Stimulated activated naive B cell treated with anti-CD40 and anti-IgM and Interleukin-4, amounts not matched to agents 10 μg/mL and 1 μg/mL and 100 μg/mL, for 72 hours (primary cell): ENCODE measurements at regions not wholly inside any gene's neighbourhood (a gene's known extent, or its start where the extent isn't known, plus 50 kb on each side); places are given as distances from the start of the nearest gene placed in this dataset.

ENCODE experiments used
- ATAC-seq, 2 donors: fragments of 150-1000 bp; cut with Tn5 transposase; replicated peaks; 2 replicates each; pipeline ENCODE4 v1.10.0; 2021; ENCODE audit warnings: moderate library complexity in 1 of 2
- DNase-seq: peaks from one replicate; pipeline ENCODE4 v3.0.0; 2021
- H3K27ac Mint-ChIP-seq: one replicate; pipeline ENCODE4 v1.8.0; 2022; ENCODE audit warnings: mild to moderate bottlenecking, mixed read lengths
- H3K27me3 Mint-ChIP-seq, 2 donors: one replicate each; pipeline ENCODE4 v1.8.0; 2022; ENCODE audit warnings: mixed read lengths in 2 of 2
- H3K36me3 Mint-ChIP-seq, 2 donors: one replicate each; pipeline ENCODE4 v1.8.0; 2022; ENCODE audit warnings: mixed read lengths in 2 of 2, mild to moderate bottlenecking in 1 of 2
- H3K4me1 Mint-ChIP-seq, 2 donors: one replicate each; pipeline ENCODE4 v1.8.0; 2022; ENCODE audit warnings: mixed read lengths in 2 of 2, mild to moderate bottlenecking in 1 of 2
- H3K4me3 Mint-ChIP-seq, 2 donors: one replicate each; pipeline ENCODE4 v1.8.0; 2022; ENCODE audit warnings: mild to moderate bottlenecking in 2 of 2, mixed read lengths in 2 of 2, moderate library complexity in 1 of 2
- H3K9me3 Mint-ChIP-seq, 2 donors: one replicate each; pipeline ENCODE4 v1.8.0; 2022; ENCODE audit warnings: mixed read lengths in 2 of 2, mild to moderate bottlenecking in 1 of 2

DNA sequence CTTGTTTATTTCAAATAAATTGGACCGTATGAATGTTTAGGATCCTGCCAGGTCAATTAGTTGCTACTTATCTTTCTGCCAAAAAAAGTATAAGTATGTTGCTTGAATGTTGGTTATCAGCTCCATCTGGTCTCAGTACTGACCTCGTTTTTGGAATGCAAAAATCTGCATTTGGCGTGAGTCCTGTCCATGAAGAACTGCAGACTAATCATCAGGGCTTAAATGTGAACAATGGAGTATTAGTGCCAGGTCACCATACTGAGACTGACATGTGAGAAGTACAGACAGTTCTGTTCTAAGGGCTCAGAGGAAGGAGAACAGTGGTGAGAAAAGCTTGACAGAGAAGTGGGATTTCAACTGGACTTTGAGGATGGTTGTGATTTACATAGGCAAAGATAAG, 393.1 kb upstream of the SLC14A2 start:
- ATAC-seq, result no peak
- H3K9me3 Mint-ChIP-seq, result no peaks in the 10 kb centered on the region
- H3K27ac Mint-ChIP-seq, result no peak overlapping the region
- H3K27me3 Mint-ChIP-seq, result peaks cover 0 to 4% of the 10 kb centered on the region in 2 donors
- DNase-seq, result no peak
- H3K4me3 Mint-ChIP-seq, result no peak overlapping the region
- H3K36me3 Mint-ChIP-seq, result no peaks in the 10 kb centered on the region
- H3K4me1 Mint-ChIP-seq, result no peaks in the 10 kb centered on the region

GRCh38 chr18:45227001-45227742, 388.1 kb upstream of the SLC14A2 start:
- Mint-ChIP-seq H3K4me1 (peaks cover 0 to 2% of the 10 kb centered on the region in 2 donors), H3K9me3 (peaks cover 0 to 1% of the 10 kb centered on the region in 2 donors), H3K36me3 (no peaks in the 10 kb centered on the region), H3K4me3 (no peak overlapping the region), H3K27me3 (peaks cover 0 to 3% of the 10 kb centered on the region in 2 donors), H3K27ac (no peak overlapping the region)
- DNase-seq (no peak), ATAC-seq (no peak)

GRCh38 chr18:45228796-45229388, 386.4 kb upstream of the SLC14A2 start:
- Mint-ChIP-seq H3K27me3 (no peaks in the 10 kb centered on the region), H3K4me1 (peaks cover 0 to 3% of the 10 kb centered on the region in 2 donors), H3K9me3 (peaks cover 0 to 1% of the 10 kb centered on the region in 2 donors), H3K4me3 (no peak overlapping the region), H3K27ac (no peak overlapping the region), H3K36me3 (no peaks in the 10 kb centered on the region)
- ATAC-seq, result no peak
- DNase-seq, result no peak

- Mint-ChIP-seq H3K27me3 (peaks cover 0 to 4% of the 10 kb centered on the region in 2 donors), H3K9me3 (peaks cover 0 to 1% of the 10 kb centered on the region in 2 donors), H3K36me3 (no peaks in the 10 kb centered on the region), H3K4me1 (peaks cover 0 to 3% of the 10 kb centered on the region in 2 donors), H3K4me3 (no peak overlapping the region), H3K27ac (no peak overlapping the region)
- DNase-seq (no peak), ATAC-seq (no peak)
Measured at GRCh38 chr18:45231617-45232016, 383.7 kb upstream of the SLC14A2 start.

DNA sequence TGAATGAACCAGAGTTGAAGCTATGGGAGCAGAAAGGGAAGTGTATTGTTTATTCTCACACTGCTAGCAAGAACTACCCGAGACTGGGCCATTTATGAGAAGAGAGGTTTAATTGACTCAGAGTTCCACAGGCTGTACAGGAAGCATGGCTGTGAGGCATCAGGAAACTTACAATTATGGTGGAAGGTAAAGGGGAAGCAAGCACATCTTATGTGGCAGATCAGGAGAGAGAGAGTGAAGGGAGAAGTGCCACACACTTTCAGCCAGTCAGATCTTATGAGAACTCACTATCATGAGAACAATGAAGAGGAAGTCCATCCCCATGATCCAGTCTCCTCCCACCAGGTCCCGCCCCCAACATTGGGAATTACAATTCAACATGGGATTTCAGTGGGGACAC, 383.2 kb upstream of the SLC14A2 start:
- H3K36me3 Mint-ChIP-seq, result no peaks in the 10 kb centered on the region
- ATAC-seq (no peak), DNase-seq (no peak)
- H3K27ac Mint-ChIP-seq, result no peak overlapping the region
- peaks cover 0 to 1% of the 10 kb centered on the region in 2 donors for H3K9me3 Mint-ChIP-seq
- H3K27me3 Mint-ChIP-seq, result peaks cover 0 to 4% of the 10 kb centered on the region in 2 donors
- peaks cover 0 to 3% of the 10 kb centered on the region in 2 donors for H3K4me1 Mint-ChIP-seq
- no peak overlapping the region for H3K4me3 Mint-ChIP-seq

- Mint-ChIP-seq H3K27me3 (peaks cover 14 to 15% of the 10 kb centered on the region in 2 donors), H3K4me3 (no peak overlapping the region), H3K36me3 (no peaks in the 10 kb centered on the region), H3K9me3 (peaks cover 0 to 1% of the 10 kb centered on the region in 2 donors), H3K27ac (no peak overlapping the region), H3K4me1 (peaks cover 0 to 3% of the 10 kb centered on the region in 2 donors)
- DNase-seq (no peak), ATAC-seq (no peak)
Measured at GRCh38 chr18:45236676-45237075, 378.6 kb upstream of the SLC14A2 start.

DNA sequence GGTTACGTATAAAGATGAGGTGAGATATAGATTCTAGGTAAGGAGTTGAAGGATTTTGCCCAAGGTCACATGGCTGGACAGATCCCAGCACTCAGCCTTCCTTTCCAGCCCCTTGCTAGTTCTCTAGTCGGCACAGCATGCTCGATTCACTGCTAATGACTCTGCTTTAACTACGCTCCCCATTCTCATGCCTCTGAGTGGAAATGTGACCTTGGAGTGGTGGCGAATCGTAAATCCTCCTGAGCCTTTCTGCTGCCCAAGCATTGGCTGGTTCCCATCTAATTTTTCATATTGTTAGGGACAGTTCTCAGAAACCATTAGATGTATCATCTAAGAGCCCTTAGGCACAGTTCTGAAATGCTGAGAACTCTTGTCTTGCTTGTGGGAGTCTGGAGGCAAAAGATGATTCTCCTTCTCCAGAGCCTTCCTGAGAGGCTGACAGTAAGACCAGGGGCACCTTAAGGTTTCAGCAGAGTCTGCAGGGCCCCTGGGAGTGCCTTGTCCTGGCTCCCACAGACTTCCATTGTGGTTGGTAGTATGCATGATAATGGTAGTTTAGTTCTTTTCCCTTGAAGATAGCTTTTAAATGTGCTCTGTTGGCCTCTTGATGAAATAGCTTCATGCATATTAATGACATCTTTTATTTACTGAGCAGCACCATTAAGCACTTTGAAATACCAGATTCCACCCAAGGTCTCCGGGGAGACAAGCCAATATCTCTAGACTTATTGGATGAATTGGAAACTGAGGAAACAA, 377.8 kb upstream of the SLC14A2 start:
- Mint-ChIP-seq H3K4me1 (no peaks in the 10 kb centered on the region), H3K4me3 (no peak overlapping the region), H3K9me3 (no peaks in the 10 kb centered on the region), H3K27ac (no peak overlapping the region), H3K36me3 (no peaks in the 10 kb centered on the region), H3K27me3 (peaks cover 14 to 15% of the 10 kb centered on the region in 2 donors)
- ATAC-seq (no peak), DNase-seq (no peak)

- H3K4me1 Mint-ChIP-seq, result no peaks in the 10 kb centered on the region
- peaks cover 10 to 15% of the 10 kb centered on the region in 2 donors for H3K27me3 Mint-ChIP-seq
- H3K36me3 Mint-ChIP-seq, result no peaks in the 10 kb centered on the region
- no peak overlapping the region for H3K4me3 Mint-ChIP-seq
- no peak overlapping the region for H3K27ac Mint-ChIP-seq
- DNase-seq, result no peak
- H3K9me3 Mint-ChIP-seq, result no peaks in the 10 kb centered on the region
- no peak for ATAC-seq
Measured at GRCh38 chr18:45241271-45241670, 374.0 kb upstream of the SLC14A2 start.

DNA sequence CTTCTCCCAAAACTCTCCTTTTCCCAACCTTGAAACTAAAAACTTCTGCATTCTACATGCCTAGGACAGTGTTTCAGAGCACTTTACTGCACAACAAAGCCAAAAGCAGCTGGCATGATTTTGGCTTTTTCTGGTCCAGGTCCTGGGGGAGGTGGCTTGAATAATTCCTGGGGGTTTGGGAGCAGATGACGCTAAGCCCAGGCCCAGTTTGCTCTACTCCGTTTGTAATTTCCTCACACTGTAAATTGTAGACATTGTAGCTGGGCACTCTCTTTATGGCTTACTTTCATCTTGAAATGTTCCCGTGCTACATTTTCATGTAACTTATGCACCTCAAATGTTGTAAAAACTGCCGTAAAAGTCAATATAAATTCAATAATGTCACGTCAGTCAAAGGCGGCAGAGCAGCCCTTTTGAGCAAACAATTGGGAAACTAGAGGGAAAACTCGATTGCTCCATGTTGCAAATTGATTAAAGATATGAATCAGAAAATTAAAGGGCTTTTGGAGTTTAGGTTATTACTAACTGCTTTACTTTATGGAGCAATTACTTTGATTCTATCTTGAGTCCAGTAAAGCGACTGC, 373.2 kb upstream of the SLC14A2 start:
- ATAC-seq, result no peak
- Mint-ChIP-seq H3K27ac (no peak overlapping the region), H3K27me3 (peaks cover 10 to 15% of the 10 kb centered on the region in 2 donors), H3K9me3 (no peaks in the 10 kb centered on the region), H3K36me3 (no peaks in the 10 kb centered on the region), H3K4me1 (no peaks in the 10 kb centered on the region), H3K4me3 (no peak overlapping the region)
- no peak for DNase-seq

- no peak for ATAC-seq
- no peak for DNase-seq
- Mint-ChIP-seq H3K4me3 (no peak overlapping the region), H3K4me1 (no peaks in the 10 kb centered on the region), H3K9me3 (no peaks in the 10 kb centered on the region), H3K27ac (no peak overlapping the region), H3K36me3 (no peaks in the 10 kb centered on the region), H3K27me3 (peaks cover 16 to 24% of the 10 kb centered on the region in 2 donors)
Measured at GRCh38 chr18:45243340-45244110, 371.8 kb upstream of the SLC14A2 start.

DNA sequence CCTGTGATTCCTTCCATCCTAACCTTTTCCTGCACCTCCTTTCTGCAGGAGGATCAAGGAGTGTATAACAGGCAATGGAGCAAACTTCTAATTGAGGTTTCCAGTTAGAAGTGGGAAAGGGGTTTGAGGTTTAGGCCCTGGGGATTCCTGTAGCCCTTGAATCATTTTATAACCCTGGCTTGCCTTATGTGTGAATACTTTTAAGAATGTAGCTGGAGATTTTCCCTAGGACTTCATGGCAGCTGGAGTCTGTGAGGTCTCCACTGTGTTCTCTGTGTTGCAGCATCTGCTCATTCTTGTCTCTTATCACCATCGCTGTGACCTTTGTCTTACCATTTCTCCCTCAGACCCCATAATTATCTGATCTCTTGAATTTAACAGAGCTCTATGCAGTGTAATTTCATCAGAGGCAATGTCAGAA, 370.2 kb upstream of the SLC14A2 start:
- Mint-ChIP-seq H3K4me1 (peaks cover 0 to 1% of the 10 kb centered on the region in 2 donors), H3K4me3 (no peak overlapping the region), H3K27me3 (peaks cover 15 to 20% of the 10 kb centered on the region in 2 donors), H3K36me3 (no peaks in the 10 kb centered on the region), H3K9me3 (no peaks in the 10 kb centered on the region), H3K27ac (no peak overlapping the region)
- no peak for ATAC-seq
- DNase-seq, result no peak

DNA sequence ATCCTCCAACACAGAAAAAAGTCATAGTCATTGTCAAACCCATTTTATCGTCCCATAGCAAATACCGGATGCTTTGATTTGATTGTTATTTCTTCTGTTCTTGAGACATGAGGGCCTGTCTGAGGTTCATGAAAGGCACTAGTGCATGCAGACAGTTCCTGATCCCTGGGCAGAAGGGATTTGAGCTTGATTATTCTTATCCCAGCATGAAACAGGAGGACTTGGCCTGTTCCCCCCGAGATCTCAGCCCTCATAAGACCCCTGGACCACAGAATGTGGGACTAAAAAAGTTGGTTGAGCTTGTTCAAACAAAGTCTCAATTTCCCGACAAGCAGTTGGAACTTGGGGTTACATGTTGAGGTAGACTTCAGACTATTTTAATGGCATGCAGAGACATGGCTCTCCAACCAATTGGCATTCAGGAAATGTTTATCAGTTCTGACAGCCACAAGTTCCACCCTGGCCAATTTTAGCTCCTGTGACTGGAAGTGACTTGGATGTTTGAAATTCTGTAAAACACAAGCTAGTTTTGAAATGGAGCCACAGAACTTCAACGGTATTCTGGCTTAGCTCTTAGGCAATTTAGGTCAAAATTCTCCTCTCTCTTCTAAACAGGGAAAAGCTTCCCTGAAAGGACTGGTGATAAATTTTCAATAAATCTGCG, 366.9 kb upstream of the SLC14A2 start:
- Mint-ChIP-seq H3K27me3 (peaks cover 15 to 18% of the 10 kb centered on the region in 2 donors), H3K4me1 (peaks cover 3 to 6% of the 10 kb centered on the region in 2 donors), H3K9me3 (no peaks in the 10 kb centered on the region), H3K27ac (no peak overlapping the region), H3K36me3 (no peaks in the 10 kb centered on the region), H3K4me3 (no peak overlapping the region)
- DNase-seq, result no peak
- no peak for ATAC-seq

GRCh38 chr18:45249246-45249661, 366.0 kb upstream of the SLC14A2 start:
- no peak for ATAC-seq
- no peaks in the 10 kb centered on the region for H3K9me3 Mint-ChIP-seq
- H3K36me3 Mint-ChIP-seq, result no peaks in the 10 kb centered on the region

More at GRCh38 chr18:45249246-45249661, 366.0 kb upstream of the SLC14A2 start:
- no peak for DNase-seq
- Mint-ChIP-seq H3K4me1 (peaks cover 3 to 6% of the 10 kb centered on the region in 2 donors), H3K27me3 (peaks cover 15 to 18% of the 10 kb centered on the region in 2 donors), H3K4me3 (no peak overlapping the region), H3K27ac (no peak overlapping the region)
